HEK293 (cell line): ENCODE measurements at regions not wholly inside any gene's neighbourhood (a gene's known extent, or its start where the extent isn't known, plus 50 kb on each side); places are given as distances from the start of the nearest gene placed in this dataset.

ENCODE experiments used
- CTCF ChIA-PET: fragments of 350-600 bp; formaldehyde crosslinking; extraction: SDS; loops from one replicate; lab custom pipeline; 2021; ENCODE audit warnings: antibody characterized with exemption; lab: Yijun Ruan, JAX
- POLR2A ChIA-PET: fragments of 300-600 bp; formaldehyde crosslinking; extraction: SDS; loops from one replicate; lab custom pipeline; 2020; ENCODE audit warnings: antibody characterized with exemption, inconsistent platforms; lab: Yijun Ruan, JAX
- H3K27ac ChIP-seq: fragments of 200-500 bp; sonication (Bioruptor generic); 2 replicates; pipeline ENCODE4 v1.5.1; 2014; ENCODE audit warnings: low read depth, low read length, control low read depth, inconsistent platforms; ENCODE audit errors: extremely low read depth
- H3K36me3 ChIP-seq, 2 experiments: fragments of 200-500 bp in 1 of 2; sonication (Bioruptor generic) in 1 of 2; 1 replicate in 1 of 2; 2 replicates in 1 of 2; pipeline ENCODE4 v1.5.1; 2014 to 2017; ENCODE audit warnings: inconsistent platforms in 2 of 2, low read length in 2 of 2; ENCODE audit not compliant: control insufficient read depth in 2 of 2, insufficient read depth in 1 of 2
- H3K4me1 ChIP-seq: fragments of 200-500 bp; sonication (Bioruptor generic); 2 replicates; pipeline ENCODE4 v1.5.1; 2014; ENCODE audit warnings: mild to moderate bottlenecking, low read length, inconsistent platforms; ENCODE audit not compliant: control insufficient read depth, insufficient read depth
- H3K4me3 ChIP-seq: 2 replicates; pipeline ENCODE4 v1.5.1; 2011; ENCODE audit warnings: low read depth, mild to moderate bottlenecking, control low read depth, low read length, moderate library complexity
- H3K9me3 ChIP-seq: fragments of 200-500 bp; sonication (Bioruptor generic); 2 replicates; pipeline ENCODE4 v1.5.1; 2014; ENCODE audit warnings: low read depth, low read length, inconsistent platforms; ENCODE audit not compliant: control insufficient read depth, insufficient read depth
- BCL11A ChIP-seq: fragments of 450-650 bp; formaldehyde crosslinking; IDR thresholded peaks from 2 replicates; pipeline ENCODE4 v1.5.1; 2016; ENCODE audit warnings: low read depth, missing biosample characterization, missing genetic modification characterization
- ELK4 ChIP-seq: IDR thresholded peaks from 2 replicates; pipeline ENCODE4 v1.6.1; 2011; ENCODE audit warnings: mild to moderate bottlenecking, low read depth, low read length, borderline replicate concordance
- GLIS2 ChIP-seq: fragments of 450-650 bp; formaldehyde crosslinking; IDR thresholded peaks from 2 replicates; pipeline ENCODE4 v1.5.1; 2016; ENCODE audit warnings: missing biosample characterization, missing genetic modification characterization
- PRDM2 ChIP-seq: fragments of 450-650 bp; formaldehyde crosslinking; IDR thresholded peaks from 2 replicates; pipeline ENCODE4 v1.5.1; 2016; ENCODE audit warnings: missing biosample characterization, missing genetic modification characterization, borderline replicate concordance
- SCRT1 ChIP-seq: fragments of 450-650 bp; formaldehyde crosslinking; IDR thresholded peaks from 2 replicates; pipeline ENCODE4 v1.5.1; 2016; ENCODE audit warnings: missing biosample characterization, missing genetic modification characterization, borderline replicate concordance
- YY2 ChIP-seq: fragments of 450-650 bp; formaldehyde crosslinking; IDR thresholded peaks from 2 replicates; pipeline ENCODE4 v1.5.1; 2016; ENCODE audit warnings: missing biosample characterization, missing genetic modification characterization
- ZBTB1 ChIP-seq: fragments of 450-650 bp; formaldehyde crosslinking; IDR thresholded peaks from 2 replicates; pipeline ENCODE4 v1.5.1; 2016; ENCODE audit warnings: missing biosample characterization, missing genetic modification characterization
- ZNF132 ChIP-seq: fragments of 450-650 bp; formaldehyde crosslinking; IDR thresholded peaks from 2 replicates; pipeline ENCODE4 v1.5.1; 2017; ENCODE audit warnings: missing biosample characterization, missing genetic modification characterization, borderline replicate concordance
- ZNF169 ChIP-seq: fragments of 450-650 bp; formaldehyde crosslinking; IDR thresholded peaks from 2 replicates; pipeline ENCODE4 v1.5.1; 2016; ENCODE audit warnings: missing biosample characterization, missing genetic modification characterization
- ZNF214 ChIP-seq: fragments of 450-650 bp; formaldehyde crosslinking; IDR thresholded peaks from 2 replicates; pipeline ENCODE4 v1.5.1; 2017; ENCODE audit warnings: missing biosample characterization, mild to moderate bottlenecking, missing genetic modification characterization, borderline replicate concordance
- ZNF248 ChIP-seq: fragments of 450-650 bp; formaldehyde crosslinking; IDR thresholded peaks from 2 replicates; pipeline ENCODE4 v1.5.1; 2017; ENCODE audit warnings: missing biosample characterization, missing genetic modification characterization
- ZNF311 ChIP-seq: fragments of 450-650 bp; formaldehyde crosslinking; IDR thresholded peaks from 2 replicates; pipeline ENCODE4 v1.5.1; 2017; ENCODE audit warnings: missing biosample characterization, missing genetic modification characterization, borderline replicate concordance
- ZNF391 ChIP-seq: fragments of 450-650 bp; formaldehyde crosslinking; IDR thresholded peaks from 2 replicates; pipeline ENCODE4 v1.5.1; 2016; ENCODE audit warnings: low read depth, missing biosample characterization, missing genetic modification characterization, borderline replicate concordance
- ZNF513 ChIP-seq: fragments of 450-650 bp; IDR thresholded peaks from 2 replicates; pipeline ENCODE4 v1.5.1; 2018; ENCODE audit warnings: missing biosample characterization, missing genetic modification characterization
- ZNF571 ChIP-seq: fragments of 450-650 bp; formaldehyde crosslinking; IDR thresholded peaks from 2 replicates; pipeline ENCODE4 v1.5.0; 2017; ENCODE audit warnings: missing biosample characterization, missing genetic modification characterization
- ZNF629 ChIP-seq: fragments of 450-650 bp; formaldehyde crosslinking; IDR thresholded peaks from 2 replicates; pipeline ENCODE4 v1.5.1; 2017; ENCODE audit warnings: missing biosample characterization, missing genetic modification characterization
- ZNF701 ChIP-seq: fragments of 450-650 bp; formaldehyde crosslinking; IDR thresholded peaks from 2 replicates; pipeline ENCODE4 v1.5.1; 2016; ENCODE audit warnings: missing biosample characterization, missing genetic modification characterization
- ZNF777 ChIP-seq: fragments of 450-650 bp; formaldehyde crosslinking; IDR thresholded peaks from 2 replicates; pipeline ENCODE4 v1.5.1; 2017; ENCODE audit warnings: missing biosample characterization, missing genetic modification characterization, borderline replicate concordance
- ZNF843 ChIP-seq: fragments of 450-650 bp; formaldehyde crosslinking; IDR thresholded peaks from 2 replicates; pipeline ENCODE4 v1.5.1; 2016; ENCODE audit warnings: missing biosample characterization, missing genetic modification characterization
- ZXDB ChIP-seq: fragments of 450-650 bp; formaldehyde crosslinking; IDR thresholded peaks from 2 replicates; pipeline ENCODE4 v1.5.1; 2016; ENCODE audit warnings: missing biosample characterization, missing genetic modification characterization
- TF ChIP-seq, protein P1 (sequence below): fragments of 450-650 bp; formaldehyde crosslinking; IDR thresholded peaks from 2 replicates; pipeline ENCODE4 v1.5.1; 2016; ENCODE audit warnings: missing biosample characterization, missing genetic modification characterization, low read depth

- TF ChIP-seq ZNF169 (tag by site-specific recombination): no peak
Measured at GRCh38 chr4:10369517-10369916, 87.7 kb downstream of the ZNF518B start (continued).

DNA sequence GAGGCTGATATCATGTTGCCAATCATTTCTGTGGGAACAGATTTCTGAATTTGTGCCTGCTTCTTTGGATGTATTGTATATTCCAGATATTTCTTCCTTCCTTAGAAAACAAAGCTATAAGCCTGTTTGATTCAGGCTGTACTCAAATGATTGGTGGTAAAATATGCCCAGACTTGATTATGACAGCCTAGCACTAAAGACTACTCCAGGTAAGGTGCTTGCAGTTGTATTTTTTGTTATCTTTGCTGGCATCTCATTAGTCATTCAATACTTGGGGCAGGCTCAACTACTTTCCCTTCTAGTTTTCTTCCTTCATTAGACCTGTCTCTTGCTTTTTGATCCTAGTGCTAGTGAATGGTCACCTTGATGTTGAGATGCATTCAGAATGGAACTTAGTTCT lies 90.6 kb downstream of the ZNF518B start:
- Histone ChIP-seq H3K27ac (no peak overlapping the region), H3K4me1 (no peaks in the 10 kb centered on the region), H3K4me3 (no peak overlapping the region), H3K36me3 (no peaks in the 10 kb centered on the region), H3K9me3 (no peaks in the 10 kb centered on the region)
- CTCF ChIA-PET: no interaction called here
- POLR2A ChIA-PET: no interaction called here
- TF ChIP-seq ZXDB (tag by site-specific recombination): no peak
- no peak for TF ChIP-seq ZNF311
- no peak for TF ChIP-seq GLIS2
- TF ChIP-seq ZNF391: no peak

GRCh38 chr4:10364194-10364593 lies 93.0 kb downstream of the ZNF518B start:
- no peak overlapping the region for H3K4me3 ChIP-seq
- H3K4me1 ChIP-seq: no peaks in the 10 kb centered on the region
- ChIA-PET POLR2A (no interaction called here), CTCF (interaction anchor here (0.6 kb wide), 1 partner anchor 76 kb away, joined by 3 read pairs; no protein-coding TSS in a partner anchor)
- no peak overlapping the region for H3K27ac ChIP-seq
- no peaks in the 10 kb centered on the region for H3K9me3 ChIP-seq
- TF ChIP-seq ZNF132 (tag by site-specific recombination): no peak
- no peak for TF ChIP-seq SCRT1 (tag by site-specific recombination)
- no peak for TF ChIP-seq ZNF629
- TF ChIP-seq ZNF701 (tag by site-specific recombination): no peak
- TF ChIP-seq ZNF843 (tag by site-specific recombination): no peak
- TF ChIP-seq ZNF777 (tag by site-specific recombination): no peak
- TF ChIP-seq PRDM2 (tag by site-specific recombination): no peak
- no peak for TF ChIP-seq ZNF248 (tag by site-specific recombination)
- no peak for TF ChIP-seq ZNF513 (tag by site-specific recombination)
- TF ChIP-seq ELK4: no peak
- TF ChIP-seq, protein P1, sequence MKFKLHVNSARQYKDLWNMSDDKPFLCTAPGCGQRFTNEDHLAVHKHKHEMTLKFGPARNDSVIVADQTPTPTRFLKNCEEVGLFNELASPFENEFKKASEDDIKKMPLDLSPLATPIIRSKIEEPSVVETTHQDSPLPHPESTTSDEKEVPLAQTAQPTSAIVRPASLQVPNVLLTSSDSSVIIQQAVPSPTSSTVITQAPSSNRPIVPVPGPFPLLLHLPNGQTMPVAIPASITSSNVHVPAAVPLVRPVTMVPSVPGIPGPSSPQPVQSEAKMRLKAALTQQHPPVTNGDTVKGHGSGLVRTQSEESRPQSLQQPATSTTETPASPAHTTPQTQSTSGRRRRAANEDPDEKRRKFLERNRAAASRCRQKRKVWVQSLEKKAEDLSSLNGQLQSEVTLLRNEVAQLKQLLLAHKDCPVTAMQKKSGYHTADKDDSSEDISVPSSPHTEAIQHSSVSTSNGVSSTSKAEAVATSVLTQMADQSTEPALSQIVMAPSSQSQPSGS (tag by site-specific recombination): no peak
- no peak for TF ChIP-seq ZNF214
- no peak for TF ChIP-seq YY2
- TF ChIP-seq BCL11A (tag by site-specific recombination): no peak
- TF ChIP-seq ZNF571: no peak
- TF ChIP-seq ZBTB1 (tag by site-specific recombination): no peak
- no peaks in the 10 kb centered on the region for H3K36me3 ChIP-seq
